CD8-positive, alpha-beta memory T cell (primary cell): ENCODE measurements at regions not wholly inside any gene's neighbourhood (a gene's known extent, or its start where the extent isn't known, plus 50 kb on each side); places are given as distances from the start of the nearest gene placed in this dataset.

ENCODE experiments used
- CTCF ChIA-PET: fragments of 350-600 bp; sonication (Branson Sonifier 250); formaldehyde crosslinking; loops from one replicate; lab custom pipeline; 2021; ENCODE audit warnings: antibody characterized with exemption; lab: Charles Lee
- POLR2A ChIA-PET: fragments of 350-600 bp; sonication (Branson Sonifier 250); formaldehyde crosslinking; loops from one replicate; lab custom pipeline; 2021; ENCODE audit warnings: antibody characterized with exemption; lab: Charles Lee
- DNase-seq, 5 donors: peaks; one replicate each; pipeline versions ENCODE4 v3.0.0 to v3.0.0-alpha.2; 2020 to 2022; ENCODE audit warnings: mixed read lengths in 1 of 5
- H3K27ac ChIP-seq: one replicate; pipeline ENCODE4 v1.7.0; 2013; ENCODE audit warnings: low read depth, mild to moderate bottlenecking, low read length, moderate library complexity
- H3K27me3 ChIP-seq: 2 replicates; pipeline ENCODE4 v1.7.0; 2013; ENCODE audit warnings: low read length, mild to moderate bottlenecking; ENCODE audit not compliant: insufficient read depth, poor library complexity, severe bottlenecking
- H3K36me3 ChIP-seq: 2 replicates; pipeline ENCODE4 v1.7.0; 2013; ENCODE audit warnings: mild to moderate bottlenecking, low read length, moderate library complexity; ENCODE audit not compliant: insufficient read depth
- H3K4me1 ChIP-seq: 2 replicates; pipeline ENCODE4 v1.7.0; 2013; ENCODE audit warnings: mild to moderate bottlenecking, low read length, moderate library complexity; ENCODE audit not compliant: insufficient read depth
- H3K4me3 ChIP-seq: 2 replicates; pipeline ENCODE4 v1.7.0; 2013; ENCODE audit warnings: mild to moderate bottlenecking, low read length
- H3K9me3 ChIP-seq: 2 replicates; pipeline ENCODE4 v1.7.0; 2013; ENCODE audit warnings: mild to moderate bottlenecking, low read length
- H3K27ac Mint-ChIP-seq, 8 donors: one replicate each; pipeline ENCODE4 v1.8.0; 2020 to 2021; ENCODE audit warnings: mixed read lengths in 8 of 8, mild to moderate bottlenecking in 6 of 8, inconsistent platforms in 3 of 8, moderate library complexity in 3 of 8
- H3K27me3 Mint-ChIP-seq, 2 donors: one replicate each; pipeline ENCODE4 v1.8.0; 2020 to 2021; ENCODE audit warnings: mixed read lengths in 2 of 2, mild to moderate bottlenecking in 1 of 2, moderate library complexity in 1 of 2
- H3K36me3 Mint-ChIP-seq, 3 donors: one replicate each; pipeline ENCODE4 v1.8.0; 2020 to 2021; ENCODE audit warnings: mixed read lengths in 3 of 3, inconsistent platforms in 1 of 3, mild to moderate bottlenecking in 1 of 3
- H3K4me1 Mint-ChIP-seq, 3 donors: one replicate each; pipeline ENCODE4 v1.8.0; 2020 to 2021; ENCODE audit warnings: mixed read lengths in 3 of 3, inconsistent platforms in 1 of 3, mild to moderate bottlenecking in 1 of 3
- H3K4me3 Mint-ChIP-seq, 7 donors: one replicate each; pipeline ENCODE4 v1.8.0; 2020 to 2021; ENCODE audit warnings: mixed read lengths in 7 of 7, mild to moderate bottlenecking in 6 of 7, moderate library complexity in 4 of 7, inconsistent platforms in 2 of 7
- H3K9me3 Mint-ChIP-seq, 5 donors: one replicate each; pipeline ENCODE4 v1.8.0; 2020 to 2022; ENCODE audit warnings: mixed read lengths in 5 of 5, mild to moderate bottlenecking in 3 of 5, moderate library complexity in 2 of 5, inconsistent platforms in 1 of 5

DNA sequence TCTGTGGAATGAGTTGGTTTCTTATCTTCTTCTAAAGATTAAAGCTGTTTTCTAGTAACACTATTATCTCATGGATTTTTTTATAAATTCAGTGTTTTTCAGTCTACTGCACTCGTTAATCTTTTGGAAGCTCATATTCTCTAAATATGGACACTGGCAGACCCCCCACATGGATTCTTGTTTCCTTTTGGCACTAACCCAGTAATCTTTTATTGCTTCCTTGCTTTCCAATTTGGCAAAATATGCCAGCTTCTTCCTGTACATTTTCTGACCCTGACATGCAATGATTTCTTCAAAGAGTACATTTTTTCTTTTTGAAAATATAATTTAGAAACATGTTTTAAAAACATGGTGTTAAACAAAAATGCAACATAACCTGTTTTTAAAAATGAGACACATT is 474.2 kb upstream of the FTMT start:
- Mint-ChIP-seq H3K9me3 (peaks cover 3 to 17% (median 10%) of the 10 kb centered on the region in 5 donors), H3K27me3 (no peaks in the 10 kb centered on the region), H3K36me3 (no peaks in the 10 kb centered on the region), H3K4me1 (no peaks in the 10 kb centered on the region), H3K4me3 (no peak overlapping the region), H3K27ac (no peak overlapping the region)
- no peaks in the 10 kb centered on the region for H3K27me3 ChIP-seq
- H3K4me3 ChIP-seq = no peak overlapping the region
- DNase-seq = no peak
- POLR2A ChIA-PET = no interaction called here
- CTCF ChIA-PET = no interaction called here
- H3K36me3 ChIP-seq = no peaks in the 10 kb centered on the region
- H3K27ac ChIP-seq = no peak overlapping the region
- no peaks in the 10 kb centered on the region for H3K9me3 ChIP-seq
- no peaks in the 10 kb centered on the region for H3K4me1 ChIP-seq

DNA sequence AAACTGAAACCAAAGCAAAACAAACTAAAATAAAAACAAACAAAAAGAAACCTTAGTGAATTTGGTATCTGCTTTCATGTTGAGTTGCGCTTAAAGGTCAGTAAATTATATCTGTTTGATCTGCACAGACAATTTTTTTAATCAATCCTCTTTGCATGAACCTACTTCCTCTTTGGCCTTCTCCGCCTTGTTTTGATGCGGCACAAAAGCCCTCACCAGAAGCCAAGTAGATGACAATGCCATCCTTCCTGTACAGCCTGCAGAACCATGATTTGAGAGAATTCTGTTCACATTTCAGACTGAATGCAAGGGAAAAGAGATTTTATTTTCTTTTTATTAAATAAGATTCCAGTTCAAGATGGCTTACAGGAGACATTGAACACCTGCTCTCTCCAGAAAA is 473.6 kb upstream of the FTMT start:
- Histone ChIP-seq H3K27me3 (no peaks in the 10 kb centered on the region), H3K4me1 (no peaks in the 10 kb centered on the region), H3K9me3 (no peaks in the 10 kb centered on the region), H3K36me3 (no peaks in the 10 kb centered on the region), H3K4me3 (no peak overlapping the region), H3K27ac (no peak overlapping the region)
- H3K4me3 Mint-ChIP-seq = no peak overlapping the region
- H3K36me3 Mint-ChIP-seq = no peaks in the 10 kb centered on the region
- no peaks in the 10 kb centered on the region for H3K27me3 Mint-ChIP-seq
- ChIA-PET POLR2A (no interaction called here), CTCF (no interaction called here)
- H3K27ac Mint-ChIP-seq = no peak overlapping the region
- DNase-seq = no peak
- H3K9me3 Mint-ChIP-seq = peaks cover 3 to 16% (median 10%) of the 10 kb centered on the region in 5 donors
- no peaks in the 10 kb centered on the region for H3K4me1 Mint-ChIP-seq

DNA sequence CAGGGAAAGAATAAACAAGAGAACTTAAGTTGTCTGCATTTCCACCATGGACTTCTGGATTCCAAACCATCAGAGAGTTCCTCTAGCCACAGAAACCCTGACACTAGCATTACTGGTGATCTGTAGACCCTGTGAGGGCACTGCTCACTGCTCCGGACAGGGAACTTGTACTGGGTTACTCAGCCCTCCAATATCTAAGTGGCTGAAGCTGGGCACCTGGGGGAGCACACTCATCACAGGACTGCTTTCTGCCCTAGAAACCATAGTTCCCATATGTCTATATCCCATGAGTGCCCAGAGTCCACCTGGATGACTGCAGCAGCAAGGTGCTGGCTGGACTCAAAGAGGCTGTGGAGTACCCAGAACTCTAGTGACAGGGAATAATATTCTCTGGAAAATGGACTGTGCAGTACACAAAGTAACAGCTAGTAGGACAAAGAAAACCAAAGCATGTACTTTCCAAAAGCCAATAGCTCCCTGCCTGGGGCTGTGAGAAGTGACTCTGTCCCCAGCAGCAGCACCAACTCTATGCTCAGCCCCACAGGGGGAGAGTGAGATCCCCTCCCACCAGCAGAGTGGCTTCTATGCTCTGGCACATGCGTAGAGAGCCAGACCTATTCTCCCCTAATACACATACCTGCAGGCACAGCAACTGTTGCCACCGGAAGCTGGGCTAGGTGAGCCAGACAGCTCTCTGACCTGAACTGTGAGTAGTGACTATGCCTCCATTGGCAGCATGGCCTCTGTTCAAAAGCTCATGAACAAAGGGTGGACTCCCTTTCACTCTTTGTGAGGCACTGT is 472.9 kb upstream of the FTMT start:
- POLR2A ChIA-PET = no interaction called here
- Histone ChIP-seq H3K36me3 (no peaks in the 10 kb centered on the region), H3K27ac (no peak overlapping the region), H3K9me3 (no peaks in the 10 kb centered on the region), H3K27me3 (no peaks in the 10 kb centered on the region), H3K4me1 (no peaks in the 10 kb centered on the region), H3K4me3 (no peak overlapping the region)
- H3K36me3 Mint-ChIP-seq = no peaks in the 10 kb centered on the region
- H3K27me3 Mint-ChIP-seq = no peaks in the 10 kb centered on the region
- no peaks in the 10 kb centered on the region for H3K4me1 Mint-ChIP-seq
- CTCF ChIA-PET = no interaction called here
- H3K4me3 Mint-ChIP-seq = no peak overlapping the region
- H3K27ac Mint-ChIP-seq = no peak overlapping the region
- H3K9me3 Mint-ChIP-seq = peaks cover 3 to 16% (median 10%) of the 10 kb centered on the region in 5 donors
- DNase-seq = no peak

DNA sequence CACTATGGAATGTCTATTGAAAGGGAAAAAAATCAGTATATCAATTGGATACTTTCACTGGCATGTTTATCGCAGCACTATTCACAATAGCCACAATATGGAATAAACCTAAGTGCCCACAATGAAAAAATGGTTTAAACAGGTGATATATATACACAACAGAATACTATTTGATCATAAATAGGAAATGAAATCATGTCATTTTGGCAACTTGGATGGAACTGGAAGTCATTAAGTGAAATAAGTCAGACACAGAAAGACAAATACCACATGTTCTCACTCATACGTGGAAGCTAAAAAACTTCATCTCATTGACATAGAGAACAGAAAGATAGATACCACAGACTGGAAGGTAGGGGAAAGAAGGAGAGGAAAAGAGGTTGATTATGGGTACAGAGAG is 471.6 kb upstream of the FTMT start:
- H3K9me3 Mint-ChIP-seq = peaks cover 2 to 15% (median 6%) of the 10 kb centered on the region in 5 donors
- Histone ChIP-seq H3K9me3 (no peaks in the 10 kb centered on the region), H3K4me3 (no peak overlapping the region), H3K27me3 (no peaks in the 10 kb centered on the region), H3K4me1 (no peaks in the 10 kb centered on the region), H3K36me3 (no peaks in the 10 kb centered on the region), H3K27ac (no peak overlapping the region)
- CTCF ChIA-PET = no interaction called here
- no peaks in the 10 kb centered on the region for H3K27me3 Mint-ChIP-seq
- H3K27ac Mint-ChIP-seq = no peak overlapping the region
- H3K36me3 Mint-ChIP-seq = no peaks in the 10 kb centered on the region
- H3K4me1 Mint-ChIP-seq = no peaks in the 10 kb centered on the region
- POLR2A ChIA-PET = no interaction called here
- no peak for DNase-seq
- H3K4me3 Mint-ChIP-seq = no peak overlapping the region

DNA sequence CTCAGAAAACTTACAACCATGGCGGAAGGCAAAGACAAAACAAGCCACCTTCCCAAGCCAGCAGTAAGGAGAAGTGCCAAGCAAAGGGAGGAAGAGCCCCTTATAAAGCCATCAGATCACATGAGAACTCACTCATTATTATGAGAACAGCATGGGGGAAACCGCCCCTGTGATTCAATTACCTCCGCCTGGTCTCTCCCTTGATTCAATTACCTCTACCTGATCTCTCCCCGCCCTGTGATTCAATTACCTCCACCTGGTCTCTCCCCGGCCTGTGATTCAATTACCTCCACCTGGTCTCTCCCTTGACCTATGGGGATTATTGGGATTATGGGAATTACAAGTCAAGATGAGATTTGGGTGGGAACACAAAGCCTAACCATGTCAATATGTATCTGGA is 467.3 kb upstream of the FTMT start:
- no peak for DNase-seq
- ChIA-PET POLR2A (no interaction called here), CTCF (no interaction called here)
- Mint-ChIP-seq H3K27ac (no peak overlapping the region), H3K36me3 (no peaks in the 10 kb centered on the region), H3K4me1 (no peaks in the 10 kb centered on the region), H3K9me3 (peaks cover 2 to 21% (median 4%) of the 10 kb centered on the region in 5 donors), H3K27me3 (no peaks in the 10 kb centered on the region), H3K4me3 (peak overlapping the region in 1 of 7 donors; percentile 23)
- H3K4me1 ChIP-seq = no peaks in the 10 kb centered on the region
- H3K27ac ChIP-seq = no peak overlapping the region
- H3K4me3 ChIP-seq = no peak overlapping the region
- H3K36me3 ChIP-seq = no peaks in the 10 kb centered on the region
- H3K9me3 ChIP-seq = no peaks in the 10 kb centered on the region
- no peaks in the 10 kb centered on the region for H3K27me3 ChIP-seq

DNA sequence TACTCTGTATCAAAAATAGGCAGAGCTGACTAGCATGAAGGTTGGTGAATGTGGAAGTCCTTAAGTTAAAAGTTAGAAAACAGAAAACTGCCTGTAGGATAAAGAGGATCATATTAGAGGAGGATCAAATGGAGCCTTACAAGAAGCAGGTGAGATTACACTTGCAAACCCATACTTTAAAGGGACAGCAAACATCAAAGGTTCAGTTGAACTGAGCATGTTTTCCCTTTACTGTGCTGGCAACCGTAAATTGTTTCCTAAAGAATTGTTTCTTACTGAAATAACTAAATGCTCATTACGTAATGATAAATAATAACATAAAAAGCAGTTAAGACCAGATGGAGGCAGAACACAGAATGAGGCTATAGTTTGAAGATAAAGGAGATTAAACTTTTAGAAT is 465.3 kb upstream of the FTMT start:
- Histone ChIP-seq H3K4me1 (no peaks in the 10 kb centered on the region), H3K27ac (no peak overlapping the region), H3K4me3 (no peak overlapping the region), H3K36me3 (no peaks in the 10 kb centered on the region), H3K9me3 (no peaks in the 10 kb centered on the region), H3K27me3 (no peaks in the 10 kb centered on the region)
- DNase-seq = no peak
- ChIA-PET POLR2A (no interaction called here), CTCF (no interaction called here)
- H3K27me3 Mint-ChIP-seq = no peaks in the 10 kb centered on the region
- no peaks in the 10 kb centered on the region for H3K36me3 Mint-ChIP-seq
- no peaks in the 10 kb centered on the region for H3K4me1 Mint-ChIP-seq
- no peak overlapping the region for H3K27ac Mint-ChIP-seq
- no peak overlapping the region for H3K4me3 Mint-ChIP-seq
- peaks cover 2 to 24% (median 3%) of the 10 kb centered on the region in 5 donors for H3K9me3 Mint-ChIP-seq

DNA sequence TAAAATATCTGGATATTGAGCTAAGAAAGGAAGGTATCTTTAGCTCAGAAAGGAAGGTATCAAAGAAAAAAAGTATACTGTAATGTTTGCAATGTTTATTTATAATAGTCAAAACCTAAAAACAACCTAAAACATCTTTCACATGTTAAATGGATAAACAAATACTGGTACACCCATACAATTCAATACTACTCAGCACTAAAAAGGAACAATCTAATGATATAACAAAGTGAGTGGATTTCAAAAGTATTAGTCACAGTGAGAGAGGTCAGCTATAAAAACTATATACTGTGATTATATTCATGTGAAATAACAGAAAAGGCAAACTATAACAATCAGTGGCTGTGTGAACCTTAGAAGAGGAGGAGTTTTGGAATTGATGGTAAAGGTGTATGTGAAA is 455.0 kb upstream of the FTMT start:
- DNase-seq = no peak
- Mint-ChIP-seq H3K36me3 (no peaks in the 10 kb centered on the region), H3K27me3 (no peaks in the 10 kb centered on the region), H3K9me3 (peaks cover 0 to 10% (median 2%) of the 10 kb centered on the region in 5 donors), H3K27ac (no peak overlapping the region), H3K4me1 (no peaks in the 10 kb centered on the region), H3K4me3 (no peak overlapping the region)
- Histone ChIP-seq H3K36me3 (no peaks in the 10 kb centered on the region), H3K27ac (no peak overlapping the region), H3K9me3 (no peaks in the 10 kb centered on the region), H3K27me3 (no peaks in the 10 kb centered on the region), H3K4me3 (no peak overlapping the region), H3K4me1 (no peaks in the 10 kb centered on the region)
- ChIA-PET CTCF (no interaction called here), POLR2A (no interaction called here)

DNA sequence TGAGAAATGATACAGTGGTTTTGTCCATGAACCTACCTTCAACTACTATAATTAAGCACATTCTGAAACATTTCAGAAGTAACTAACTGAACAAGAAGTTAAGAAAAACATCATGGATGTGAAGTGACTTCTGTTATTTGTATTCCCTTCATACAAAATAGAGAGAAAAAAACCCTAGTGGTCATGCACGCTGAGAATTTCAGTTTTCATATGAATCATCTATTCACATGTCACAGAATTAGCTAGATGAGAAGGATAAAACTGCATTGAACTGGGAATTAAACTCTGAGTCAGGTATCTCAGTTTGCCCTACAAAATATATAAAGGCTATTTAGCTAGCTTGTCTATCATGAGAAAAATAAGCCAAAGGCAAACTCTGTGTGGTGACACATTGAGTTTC is 451.8 kb upstream of the FTMT start:
- Histone ChIP-seq H3K27me3 (no peaks in the 10 kb centered on the region), H3K4me3 (no peak overlapping the region), H3K27ac (no peak overlapping the region), H3K9me3 (no peaks in the 10 kb centered on the region), H3K36me3 (no peaks in the 10 kb centered on the region), H3K4me1 (no peaks in the 10 kb centered on the region)
- Mint-ChIP-seq H3K36me3 (no peaks in the 10 kb centered on the region), H3K4me3 (no peak overlapping the region), H3K9me3 (peaks cover 0 to 6% (median 4%) of the 10 kb centered on the region in 5 donors), H3K4me1 (no peaks in the 10 kb centered on the region), H3K27ac (no peak overlapping the region), H3K27me3 (no peaks in the 10 kb centered on the region)
- POLR2A ChIA-PET = no interaction called here
- no peak for DNase-seq
- CTCF ChIA-PET = no interaction called here
